H9 (cell line): ENCODE measurements at regions not wholly inside any gene's neighbourhood (a gene's known extent, or its start where the extent isn't known, plus 50 kb on each side); places are given as distances from the start of the nearest gene placed in this dataset.

Experiments used
- DNase-seq: peaks from one replicate; pipeline ENCODE4 v3.0.0-alpha.2; 2017
- H2AFZ ChIP-seq: one replicate; pipeline ENCODE4 v1.6.1; 2013; ENCODE audit warnings: mild to moderate bottlenecking, low read length, control low read depth, moderate library complexity
- H2AK5ac ChIP-seq: 2 replicates; pipeline ENCODE4 v1.6.1; 2013; ENCODE audit warnings: low read length, control low read depth, mixed read lengths; ENCODE audit not compliant: insufficient read length
- H2BK120ac ChIP-seq: one replicate; pipeline ENCODE4 v1.6.1; 2013; ENCODE audit warnings: low read depth, mild to moderate bottlenecking, low read length, control low read depth, inconsistent platforms; ENCODE audit not compliant: poor library complexity, severe bottlenecking
- H2BK12ac ChIP-seq: 2 replicates; pipeline ENCODE4 v1.6.1; 2013; ENCODE audit warnings: low read length, control low read depth, mixed read lengths, low read depth; ENCODE audit not compliant: insufficient read length
- H2BK15ac ChIP-seq: 2 replicates; pipeline ENCODE4 v1.6.1; 2013; ENCODE audit warnings: low read depth, low read length, control low read depth
- H2BK20ac ChIP-seq: one replicate; pipeline ENCODE4 v1.6.1; 2013; ENCODE audit warnings: low read depth, mild to moderate bottlenecking, low read length, control low read depth, inconsistent platforms; ENCODE audit not compliant: poor library complexity, severe bottlenecking
- H2BK5ac ChIP-seq: 2 replicates; pipeline ENCODE4 v1.6.1; 2013; ENCODE audit warnings: low read length, control low read depth, mixed read lengths; ENCODE audit not compliant: insufficient read length
- H3K14ac ChIP-seq: 2 replicates; pipeline ENCODE4 v1.6.1; 2013; ENCODE audit warnings: low read length, control low read depth; ENCODE audit not compliant: insufficient read depth
- H3K18ac ChIP-seq: 2 replicates; pipeline ENCODE4 v1.6.1; 2013; ENCODE audit warnings: low read depth, mild to moderate bottlenecking, mixed read lengths, low read length, control low read depth; ENCODE audit not compliant: insufficient read length
- H3K23ac ChIP-seq: 2 replicates; pipeline ENCODE4 v1.6.1; 2013; ENCODE audit warnings: low read length, control low read depth, mixed read lengths, low read depth; ENCODE audit not compliant: insufficient read length
- H3K23me2 ChIP-seq: 2 replicates; pipeline ENCODE4 v1.6.1; 2013; ENCODE audit warnings: low read depth, mild to moderate bottlenecking, mixed read lengths, low read length, control low read depth; ENCODE audit not compliant: insufficient read length, poor library complexity, severe bottlenecking
- H3K27ac ChIP-seq: 2 replicates; pipeline ENCODE4 v1.5.1; 2013; ENCODE audit warnings: low read length, control low read depth, mixed read lengths, low read depth; ENCODE audit not compliant: insufficient read length
- H3K27me3 ChIP-seq: 2 replicates; pipeline ENCODE4 v1.6.1; 2013; ENCODE audit warnings: low read length, control low read depth, inconsistent platforms; ENCODE audit not compliant: insufficient read depth
- H3K4ac ChIP-seq: 2 replicates; pipeline ENCODE4 v1.6.1; 2013; ENCODE audit warnings: low read depth, mild to moderate bottlenecking, control low read depth, inconsistent platforms, low read length, moderate library complexity
- H3K4me1 ChIP-seq: 2 replicates; pipeline ENCODE4 v1.6.1; 2013; ENCODE audit warnings: low read length, control low read depth, inconsistent platforms; ENCODE audit not compliant: insufficient read depth
- H3K4me2 ChIP-seq: 2 replicates; pipeline ENCODE4 v1.6.1; 2013; ENCODE audit warnings: low read length, control low read depth, mixed read lengths; ENCODE audit not compliant: insufficient read length, insufficient read depth
- H3K56ac ChIP-seq: 2 replicates; pipeline ENCODE4 v1.6.1; 2013; ENCODE audit warnings: low read depth, mild to moderate bottlenecking, mixed read lengths, low read length, control low read depth; ENCODE audit not compliant: insufficient read length
- H3K79me1 ChIP-seq: 2 replicates; pipeline ENCODE4 v1.6.1; 2013; ENCODE audit warnings: low read depth, mild to moderate bottlenecking, moderate library complexity, low read length, control low read depth, inconsistent platforms; ENCODE audit not compliant: insufficient read depth, poor library complexity, severe bottlenecking
- H3K79me2 ChIP-seq: 2 replicates; pipeline ENCODE4 v1.6.1; 2013; ENCODE audit warnings: low read length, control low read depth, inconsistent platforms; ENCODE audit not compliant: insufficient read depth
- H3K9ac ChIP-seq: 2 replicates; pipeline ENCODE4 v1.6.1; 2013; ENCODE audit warnings: low read length, control low read depth, mixed read lengths; ENCODE audit not compliant: insufficient read length; ENCODE audit errors: extremely low read depth
- H3K9me3 ChIP-seq: one replicate; pipeline ENCODE4 v1.6.1; 2013; ENCODE audit warnings: low read depth, low read length, inconsistent platforms; ENCODE audit not compliant: control insufficient read depth
- H3T11ph ChIP-seq: one replicate; pipeline ENCODE4 v1.6.1; 2013; ENCODE audit warnings: mild to moderate bottlenecking, low read length, control low read depth, inconsistent platforms
- H4K20me1 ChIP-seq: one replicate; pipeline ENCODE4 v1.6.1; 2013; ENCODE audit not compliant: control insufficient read depth, insufficient read length, insufficient read depth
- H4K5ac ChIP-seq: 2 replicates; pipeline ENCODE4 v1.6.1; 2013; ENCODE audit warnings: low read depth, mild to moderate bottlenecking, mixed read lengths, low read length, control low read depth; ENCODE audit not compliant: insufficient read length
- H4K8ac ChIP-seq: replicated peaks from 2 replicates; pipeline ENCODE4 v1.6.1; 2013; ENCODE audit warnings: low read length, control low read depth, mixed read lengths, low read depth; ENCODE audit not compliant: insufficient read length
- H4K91ac ChIP-seq: 2 replicates; pipeline ENCODE4 v1.6.1; 2013; ENCODE audit warnings: low read depth, mild to moderate bottlenecking, moderate library complexity, mixed read lengths, low read length, control low read depth; ENCODE audit not compliant: insufficient read length
- H3K27ac Mint-ChIP-seq, 3 experiments: 2 replicates in 2 of 3; 3 replicates in 1 of 3; pipeline ENCODE4 v1.8.0; 2020 to 2021; ENCODE audit warnings: mixed read lengths in 3 of 3, mild to moderate bottlenecking in 1 of 3, moderate library complexity in 1 of 3
- H3K27me3 Mint-ChIP-seq: 2 replicates; pipeline ENCODE4 v1.8.0; 2021; ENCODE audit warnings: low read depth, mild to moderate bottlenecking, moderate library complexity, mixed read lengths
- H3K36me3 Mint-ChIP-seq, 3 experiments: 2 replicates in 2 of 3; 3 replicates in 1 of 3; pipeline ENCODE4 v1.8.0; 2020 to 2021; ENCODE audit warnings: low read depth in 3 of 3, mixed read lengths in 3 of 3; ENCODE audit not compliant: insufficient read depth in 1 of 3
- H3K4me1 Mint-ChIP-seq, 2 experiments: 2 replicates each; pipeline ENCODE4 v1.8.0; 2020; ENCODE audit warnings: mixed read lengths in 2 of 2
- H3K4me3 Mint-ChIP-seq, 2 experiments: 2 replicates in 1 of 2; 3 replicates in 1 of 2; pipeline ENCODE4 v1.8.0; 2020 to 2021; ENCODE audit warnings: mild to moderate bottlenecking in 2 of 2, mixed read lengths in 2 of 2, moderate library complexity in 1 of 2
- H3K9me3 Mint-ChIP-seq, 2 experiments: 2 replicates in 1 of 2; 3 replicates in 1 of 2; pipeline ENCODE4 v1.8.0; 2020; ENCODE audit warnings: mild to moderate bottlenecking in 2 of 2, mixed read lengths in 2 of 2, moderate library complexity in 1 of 2
- CTCF ChIP-seq: fragments of 200-600 bp; sonication (generic); conservative IDR thresholded peaks from 3 replicates; pipeline ENCODE4 v1.8.0; 2021; ENCODE audit warnings: antibody characterized with exemption, mild to moderate bottlenecking
- WGBS: extraction: QIAGEN DNeasy Blood & Tissue Kit; methylation state at CpG from one replicate; pipeline ENCODE4 v1.1.7; 2013; ENCODE audit warnings: missing lambda C conversion rate, low lambda C conversion rate, mixed read lengths; ENCODE audit not compliant: insufficient read length; ENCODE audit errors: extremely low coverage; 5-methylcytosine and 5-hydroxymethylcytosine counted together

- no peak overlapping the region for H4K91ac ChIP-seq
- H3K27me3 ChIP-seq = no peaks in the 10 kb centered on the region
- no peak overlapping the region for H3K27ac Mint-ChIP-seq
- H3K27me3 Mint-ChIP-seq = no peaks in the 10 kb centered on the region
- H2BK5ac ChIP-seq = no peak overlapping the region
- H3K27ac ChIP-seq = no peak overlapping the region
- no peak overlapping the region for H2BK12ac ChIP-seq
- no peak overlapping the region for H4K5ac ChIP-seq
- no peaks in the 10 kb centered on the region for H3K23me2 ChIP-seq
- no peak overlapping the region for H2AK5ac ChIP-seq
- no peaks in the 10 kb centered on the region for H3K9me3 ChIP-seq
- no peak overlapping the region for H3K4me2 ChIP-seq
- no peak overlapping the region for H3K18ac ChIP-seq
- H3K79me2 ChIP-seq = no peaks in the 10 kb centered on the region
- no peak overlapping the region for H3K4ac ChIP-seq
- no peak for DNase-seq
- H4K8ac ChIP-seq = no peak overlapping the region
- no CpG with 5 or more reads among the region's 2 CpGs for WGBS
- H3K4me1 Mint-ChIP-seq = no peaks in the 10 kb centered on the region
- H3K9ac ChIP-seq = no peak overlapping the region
- H2BK20ac ChIP-seq = no peak overlapping the region
- no peaks in the 10 kb centered on the region; a peak in 1 of 7 replicates for H3K36me3 Mint-ChIP-seq
- no peaks in the 10 kb centered on the region for H4K20me1 ChIP-seq
- no peaks in the 10 kb centered on the region for H3K4me1 ChIP-seq
- no peak overlapping the region for H3K4me3 Mint-ChIP-seq
- H3T11ph ChIP-seq = no peak overlapping the region
- H3K56ac ChIP-seq = no peak overlapping the region
- H3K23ac ChIP-seq = no peak overlapping the region
- H2AFZ ChIP-seq = no peak overlapping the region
- no peak overlapping the region for H2BK15ac ChIP-seq
- no peaks in the 10 kb centered on the region for H3K79me1 ChIP-seq
- H3K9me3 Mint-ChIP-seq = no peaks in the 10 kb centered on the region
- TF ChIP-seq CTCF = no peak
- H3K14ac ChIP-seq = no peak overlapping the region
- no peak overlapping the region for H2BK120ac ChIP-seq
Measured at GRCh38 chr4:29142708-29143107, 1577.5 kb upstream of the PCDH7 start.
